Nucleus accumbens (tissue), 56 donors: ENCODE measurements at regions not wholly inside any gene's neighbourhood (a gene's known extent, or its start where the extent isn't known, plus 50 kb on each side); places are given as distances from the start of the nearest gene placed in this dataset.
"Not testable (repeated sequence)": the region's sequence is repeated elsewhere in the genome, so short reads cannot be mapped to it uniquely, and the experiment has no call there.

Experiments
- DNase-seq, 56 donors: peaks; one replicate each; lab custom pipeline; 2025; lab: John Stamatoyannopoulos, UW

GRCh38 chr12:88867510-88867909, 287.2 kb upstream of the KITLG start:
- no peak for DNase-seq

- no peak for DNase-seq
These were observed 286.6 kb upstream of the KITLG start for GRCh38 chr12:88866881-88867280.

GRCh38 chr12:88865537-88865936, 285.3 kb upstream of the KITLG start:
- no peak for DNase-seq

GRCh38 chr12:88860851-88861250, 280.6 kb upstream of the KITLG start:
- no peak for DNase-seq

GRCh38 chr12:88856201-88856600, 275.9 kb upstream of the KITLG start:
- no peak for DNase-seq

GRCh38 chr12:88855301-88855700, 275.0 kb upstream of the KITLG start:
- no peak for DNase-seq

GRCh38 chr12:88854260-88854659, 274.0 kb upstream of the KITLG start:
- no peak for DNase-seq

GRCh38 chr12:88847246-88847645, 267.0 kb upstream of the KITLG start:
- DNase-seq = not testable (repeated sequence)

GRCh38 chr12:88844426-88844825, 264.2 kb upstream of the KITLG start:
- no peak for DNase-seq

GRCh38 chr12:88842314-88842713, 262.0 kb upstream of the KITLG start:
- DNase-seq = no peak

GRCh38 chr12:88839486-88839885, 259.2 kb upstream of the KITLG start:
- DNase-seq = no peak

- DNase-seq = no peak
These were observed 255.9 kb upstream of the KITLG start for GRCh38 chr12:88836156-88836555.

GRCh38 chr12:88834226-88834625, 254.0 kb upstream of the KITLG start:
- no peak for DNase-seq

- no peak for DNase-seq
These were observed 253.4 kb upstream of the KITLG start for GRCh38 chr12:88833641-88834116.

- DNase-seq = not testable (repeated sequence)
These were observed 248.3 kb upstream of the KITLG start for GRCh38 chr12:88828537-88828936.

- no peak for DNase-seq
These were observed 239.7 kb upstream of the KITLG start for GRCh38 chr12:88820012-88820411.

- DNase-seq = no peak
These were observed 235.9 kb upstream of the KITLG start for GRCh38 chr12:88816201-88816600.

GRCh38 chr12:88814779-88815178, 234.5 kb upstream of the KITLG start:
- no peak for DNase-seq

- no peak for DNase-seq
These were observed 232.3 kb upstream of the KITLG start for GRCh38 chr12:88812610-88813009.

GRCh38 chr12:88810806-88811205, 230.5 kb upstream of the KITLG start:
- DNase-seq = no peak

- DNase-seq = not testable (repeated sequence)
These were observed 229.6 kb upstream of the KITLG start for GRCh38 chr12:88809841-88810240.

GRCh38 chr12:88805692-88806091, 225.4 kb upstream of the KITLG start:
- DNase-seq = no peak

GRCh38 chr12:88805286-88805685, 225.0 kb upstream of the KITLG start:
- DNase-seq = no peak
